GM23338 (cell line): ENCODE measurements at regions not wholly inside any gene's neighbourhood (a gene's known extent, or its start where the extent isn't known, plus 50 kb on each side); places are given as distances from the start of the nearest gene placed in this dataset.
A peak's percentile ranks its signal among the peaks of the same experiment; 100 is the strongest.

Source experiments
- ATAC-seq: fragments of 200-7000 bp; cut with Tn5 transposase; 3 replicates; pipeline ENCODE4 v1.9.1; 2020
- DNase-seq: peaks from one replicate; pipeline ENCODE4 v3.0.0-alpha.2; 2015; ENCODE audit warnings: low spot score
- H2AFZ ChIP-seq: fragments of 200-600 bp; sonication (generic); 2 replicates; pipeline ENCODE4 v1.8.0; 2016; ENCODE audit warnings: antibody characterized with exemption, mild to moderate bottlenecking, moderate library complexity
- H3F3A ChIP-seq: fragments of 200-600 bp; sonication (generic); replicated peaks from 2 replicates; pipeline ENCODE4 v1.8.0; 2017; ENCODE audit warnings: antibody characterized with exemption, mixed run types, low read depth
- H3K27ac ChIP-seq: fragments of 200-600 bp; sonication (generic); 2 replicates; pipeline ENCODE4 v1.6.1; 2016; ENCODE audit warnings: low read depth
- H3K27me3 ChIP-seq: fragments of 200-600 bp; sonication (generic); 2 replicates; pipeline ENCODE4 v1.8.0; 2016; ENCODE audit warnings: mild to moderate bottlenecking, mixed run types, moderate library complexity; ENCODE audit not compliant: insufficient read depth
- H3K36me3 ChIP-seq: fragments of 200-600 bp; sonication (generic); 2 replicates; pipeline ENCODE4 v1.8.0; 2016; ENCODE audit warnings: mild to moderate bottlenecking; ENCODE audit not compliant: insufficient read depth
- H3K4me1 ChIP-seq: fragments of 200-600 bp; sonication (generic); 2 replicates; pipeline ENCODE4 v1.8.0; 2016; ENCODE audit warnings: mild to moderate bottlenecking, moderate library complexity; ENCODE audit not compliant: insufficient read depth
- H3K4me2 ChIP-seq: fragments of 200-600 bp; sonication (generic); 2 replicates; pipeline ENCODE4 v1.7.1; 2017; ENCODE audit warnings: mixed run types
- H3K4me3 ChIP-seq: fragments of 200-600 bp; sonication (generic); 2 replicates; pipeline ENCODE4 v1.6.1; 2016; ENCODE audit warnings: mixed run types
- H3K79me2 ChIP-seq: fragments of 200-600 bp; sonication (generic); replicated peaks from 2 replicates; pipeline ENCODE4 v1.8.0; 2017; ENCODE audit warnings: mild to moderate bottlenecking; ENCODE audit not compliant: insufficient read depth
- H3K9me2 ChIP-seq: fragments of 200-600 bp; sonication (generic); 2 replicates; pipeline ENCODE4 v1.8.0; 2017; ENCODE audit not compliant: insufficient read depth
- H4K20me1 ChIP-seq: fragments of 200-600 bp; sonication (generic); replicated peaks from 2 replicates; pipeline ENCODE4 v1.8.0; 2017; ENCODE audit warnings: mild to moderate bottlenecking; ENCODE audit not compliant: insufficient read depth
- H3K27ac Mint-ChIP-seq: 2 replicates; pipeline ENCODE4 v1.8.0; 2020; ENCODE audit warnings: inconsistent platforms, mild to moderate bottlenecking, moderate library complexity, mixed read lengths
- H3K27me3 Mint-ChIP-seq: 3 replicates; pipeline ENCODE4 v1.8.0; 2022; ENCODE audit warnings: low read depth, mild to moderate bottlenecking, moderate library complexity, mixed read lengths, inconsistent platforms; ENCODE audit not compliant: insufficient read depth, poor library complexity
- H3K36me3 Mint-ChIP-seq: 3 replicates; pipeline ENCODE4 v1.8.0; 2021; ENCODE audit warnings: low read depth, mild to moderate bottlenecking, inconsistent platforms, moderate library complexity, mixed read lengths
- H3K4me1 Mint-ChIP-seq: 3 replicates; pipeline ENCODE4 v1.8.0; 2020; ENCODE audit warnings: mild to moderate bottlenecking, inconsistent platforms, mixed read lengths
- H3K4me3 Mint-ChIP-seq: 3 replicates; pipeline ENCODE4 v1.8.0; 2021; ENCODE audit warnings: moderate library complexity, mild to moderate bottlenecking, inconsistent platforms, mixed read lengths
- H3K9me3 Mint-ChIP-seq: 3 replicates; pipeline ENCODE4 v1.8.0; 2020; ENCODE audit warnings: moderate library complexity, mild to moderate bottlenecking, inconsistent platforms, mixed read lengths
- CREB1 ChIP-seq: fragments of 250-450 bp; sonication (Bioruptor Pico); IDR thresholded peaks from 2 replicates; pipeline ENCODE4 v1.5.0; 2020; ENCODE audit warnings: low read depth, mild to moderate bottlenecking, moderate library complexity
- CTCF ChIP-seq, 2 experiments: fragments of 200-600 bp in 1 of 2; sonication (generic) in 1 of 2; conservative IDR thresholded peaks; 2 replicates each; pipeline versions ENCODE4 v1.5.1 to v1.6.1; 2016 to 2017; ENCODE audit warnings: antibody characterized with exemption in 2 of 2, low read depth in 2 of 2, mild to moderate bottlenecking in 2 of 2, moderate library complexity in 1 of 2
- ETS1 ChIP-seq: IDR thresholded peaks from 2 replicates; pipeline ENCODE4 v1.6.1; 2016; ENCODE audit warnings: antibody characterized with exemption
- EZH2 ChIP-seq: fragments of 200-600 bp; sonication (generic); IDR thresholded peaks from one replicate; pipeline ENCODE4 v1.8.0; 2017; ENCODE audit warnings: antibody characterized with exemption, mild to moderate bottlenecking, low read depth; ENCODE audit not compliant: unreplicated experiment
- JUNB ChIP-seq: IDR thresholded peaks from one replicate; pipeline ENCODE4 v1.6.1; 2016; ENCODE audit warnings: antibody characterized with exemption; ENCODE audit not compliant: unreplicated experiment
- NANOG ChIP-seq: IDR thresholded peaks from 2 replicates; pipeline ENCODE4 v1.6.1; 2016; ENCODE audit warnings: antibody characterized with exemption, borderline replicate concordance
- POLR2AphosphoS5 ChIP-seq: IDR thresholded peaks from 2 replicates; pipeline ENCODE4 v1.6.1; 2016; ENCODE audit warnings: antibody characterized with exemption, low read depth
- STAT1 ChIP-seq: IDR thresholded peaks from one replicate; pipeline ENCODE4 v1.6.1; 2016; ENCODE audit warnings: antibody characterized with exemption; ENCODE audit not compliant: unreplicated experiment
- ZNF114 ChIP-seq: fragments of 250-450 bp; sonication (Bioruptor Pico); IDR thresholded peaks from 2 replicates; pipeline ENCODE4 v1.5.0; 2020; ENCODE audit warnings: mild to moderate bottlenecking, moderate library complexity
- ZNF331 ChIP-seq: fragments of 250-450 bp; sonication (Bioruptor Pico); IDR thresholded peaks from 2 replicates; pipeline ENCODE4 v1.5.0; 2020; ENCODE audit warnings: low read depth, mild to moderate bottlenecking, moderate library complexity
- TF ChIP-seq, protein P1 (sequence below): IDR thresholded peaks from one replicate; pipeline ENCODE4 v1.6.1; 2018; ENCODE audit warnings: antibody characterized with exemption; ENCODE audit not compliant: unreplicated experiment

- TF ChIP-seq STAT1 (no peak), ZNF114 (CRISPR knock-in tag) (no peak), CREB1 (CRISPR knock-in tag) (no peak), ZNF331 (CRISPR knock-in tag) (no peak), ETS1 (no peak), EZH2 (no peak), NANOG (no peak), POLR2AphosphoS5 (no peak), CTCF (conservative IDR thresholded peaks at IDR 0.05; ENCODE audit: low read depth in 2 of 2) (no peak), JUNB (no peak)
- H3K27me3 ChIP-seq = no peaks in the 10 kb centered on the region
- H3K4me1 ChIP-seq = peaks cover 13% of the 10 kb centered on the region
- DNase-seq = no peak
- no peak overlapping the region for H3K4me3 ChIP-seq
- no peak overlapping the region for H3K4me3 Mint-ChIP-seq
- H3F3A ChIP-seq = peaks cover under 1% of the 10 kb centered on the region; the same call in 1 of the 2 replicates
- no peaks in the 10 kb centered on the region; the same call in 2 of the 3 replicates for H3K36me3 Mint-ChIP-seq
- H3K27ac Mint-ChIP-seq = no peak overlapping the region
- H3K4me1 Mint-ChIP-seq = peaks cover 15% of the 10 kb centered on the region
- no peak overlapping the region for H3K27ac ChIP-seq
- H2AFZ ChIP-seq = no peak overlapping the region
- H3K9me2 ChIP-seq = 0 out of 2 replicates have a peak, but pooled peaks cover under 1% of the 10 kb centered on the region
- H3K79me2 ChIP-seq = no peaks in the 10 kb centered on the region
- no peaks in the 10 kb centered on the region; the same call in 1 of the 3 replicates for H3K9me3 Mint-ChIP-seq
- H4K20me1 ChIP-seq = no peaks in the 10 kb centered on the region
- H3K4me2 ChIP-seq = no peak overlapping the region
- no peaks in the 10 kb centered on the region for H3K27me3 Mint-ChIP-seq
- ATAC-seq = no peak
- no peaks in the 10 kb centered on the region for H3K36me3 ChIP-seq
Measured at GRCh38 chr4:146998157-146998556, 52.5 kb upstream of the TTC29 start.

GRCh38 chr4:147003956-147004809 is 58.5 kb upstream of the TTC29 start:
- peak; percentile 64 for DNase-seq
- Histone ChIP-seq H3K27me3 (no peaks in the 10 kb centered on the region), H3K4me2 (peak overlapping the region; percentile 59), H4K20me1 (no peaks in the 10 kb centered on the region), H3K27ac (peak overlapping the region; percentile 97), H3K4me1 (peaks cover 33% of the 10 kb centered on the region), H3K79me2 (no peaks in the 10 kb centered on the region), H3K36me3 (no peaks in the 10 kb centered on the region), H3K4me3 (no peak overlapping the region), H3K9me2 (peaks cover 4% of the 10 kb centered on the region; the same call in 1 of the 2 replicates), H3F3A (peaks cover 7% of the 10 kb centered on the region; the same call in 1 of the 2 replicates), H2AFZ (no peak overlapping the region; the same call in 1 of the 2 replicates)
- H3K27me3 Mint-ChIP-seq = no peaks in the 10 kb centered on the region
- TF ChIP-seq ETS1 (no peak), POLR2AphosphoS5 (no peak), CREB1 (CRISPR knock-in tag) (no peak), STAT1 (no peak), CTCF (conservative IDR thresholded peaks at IDR 0.05; ENCODE audit: low read depth in 2 of 2) (no peak), JUNB (no peak), ZNF331 (CRISPR knock-in tag) (no peak), ZNF114 (CRISPR knock-in tag) (no peak)
- TF ChIP-seq, protein P1, sequence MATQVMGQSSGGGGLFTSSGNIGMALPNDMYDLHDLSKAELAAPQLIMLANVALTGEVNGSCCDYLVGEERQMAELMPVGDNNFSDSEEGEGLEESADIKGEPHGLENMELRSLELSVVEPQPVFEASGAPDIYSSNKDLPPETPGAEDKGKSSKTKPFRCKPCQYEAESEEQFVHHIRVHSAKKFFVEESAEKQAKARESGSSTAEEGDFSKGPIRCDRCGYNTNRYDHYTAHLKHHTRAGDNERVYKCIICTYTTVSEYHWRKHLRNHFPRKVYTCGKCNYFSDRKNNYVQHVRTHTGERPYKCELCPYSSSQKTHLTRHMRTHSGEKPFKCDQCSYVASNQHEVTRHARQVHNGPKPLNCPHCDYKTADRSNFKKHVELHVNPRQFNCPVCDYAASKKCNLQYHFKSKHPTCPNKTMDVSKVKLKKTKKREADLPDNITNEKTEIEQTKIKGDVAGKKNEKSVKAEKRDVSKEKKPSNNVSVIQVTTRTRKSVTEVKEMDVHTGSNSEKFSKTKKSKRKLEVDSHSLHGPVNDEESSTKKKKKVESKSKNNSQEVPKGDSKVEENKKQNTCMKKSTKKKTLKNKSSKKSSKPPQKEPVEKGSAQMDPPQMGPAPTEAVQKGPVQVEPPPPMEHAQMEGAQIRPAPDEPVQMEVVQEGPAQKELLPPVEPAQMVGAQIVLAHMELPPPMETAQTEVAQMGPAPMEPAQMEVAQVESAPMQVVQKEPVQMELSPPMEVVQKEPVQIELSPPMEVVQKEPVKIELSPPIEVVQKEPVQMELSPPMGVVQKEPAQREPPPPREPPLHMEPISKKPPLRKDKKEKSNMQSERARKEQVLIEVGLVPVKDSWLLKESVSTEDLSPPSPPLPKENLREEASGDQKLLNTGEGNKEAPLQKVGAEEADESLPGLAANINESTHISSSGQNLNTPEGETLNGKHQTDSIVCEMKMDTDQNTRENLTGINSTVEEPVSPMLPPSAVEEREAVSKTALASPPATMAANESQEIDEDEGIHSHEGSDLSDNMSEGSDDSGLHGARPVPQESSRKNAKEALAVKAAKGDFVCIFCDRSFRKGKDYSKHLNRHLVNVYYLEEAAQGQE = no peak
- H3K36me3 Mint-ChIP-seq = no peaks in the 10 kb centered on the region
- ATAC-seq = peak; percentile 76
- peak overlapping the region; percentile 56 for H3K27ac Mint-ChIP-seq
- no peak overlapping the region for H3K4me3 Mint-ChIP-seq
- no peaks in the 10 kb centered on the region for H3K9me3 Mint-ChIP-seq
- H3K4me1 Mint-ChIP-seq = peaks cover 37% of the 10 kb centered on the region
